Progenitor cell of endocrine pancreas (in vitro differentiated cells): ENCODE measurements at regions not wholly inside any gene's neighbourhood (a gene's known extent, or its start where the extent isn't known, plus 50 kb on each side); places are given as distances from the start of the nearest gene placed in this dataset.
"Not testable (repeated sequence)": the region's sequence is repeated elsewhere in the genome, so short reads cannot be mapped to it uniquely, and the experiment has no call there.

Experiments
- DNase-seq: peaks from one replicate; pipeline ENCODE4 v3.0.0; 2021; ENCODE audit warnings: low spot score; ENCODE audit not compliant: unreplicated experiment
- H3K27ac Mint-ChIP-seq: 2 replicates; pipeline ENCODE4 v1.8.0; 2021; ENCODE audit warnings: mild to moderate bottlenecking, moderate library complexity, mixed read lengths
- H3K27me3 Mint-ChIP-seq: 2 replicates; pipeline ENCODE4 v1.8.0; 2021; ENCODE audit warnings: mixed read lengths
- H3K36me3 Mint-ChIP-seq: 2 replicates; pipeline ENCODE4 v1.8.0; 2022; ENCODE audit warnings: mixed read lengths; ENCODE audit not compliant: insufficient read depth
- H3K4me1 Mint-ChIP-seq: 2 replicates; pipeline ENCODE4 v1.8.0; 2021; ENCODE audit warnings: low read depth, mixed read lengths
- H3K4me3 Mint-ChIP-seq: 2 replicates; pipeline ENCODE4 v1.8.0; 2021; ENCODE audit warnings: low read depth, mild to moderate bottlenecking, moderate library complexity, mixed read lengths
- H3K9me3 Mint-ChIP-seq: 2 replicates; pipeline ENCODE4 v1.8.0; 2021; ENCODE audit warnings: low read depth, mixed read lengths
- TF ChIP-seq, protein P1 (sequence below): fragments of 200-600 bp; sonication (generic); IDR thresholded peaks from one replicate; pipeline ENCODE4 v1.5.0; 2021; ENCODE audit warnings: antibody characterized with exemption, mild to moderate bottlenecking; ENCODE audit not compliant: unreplicated experiment

DNA sequence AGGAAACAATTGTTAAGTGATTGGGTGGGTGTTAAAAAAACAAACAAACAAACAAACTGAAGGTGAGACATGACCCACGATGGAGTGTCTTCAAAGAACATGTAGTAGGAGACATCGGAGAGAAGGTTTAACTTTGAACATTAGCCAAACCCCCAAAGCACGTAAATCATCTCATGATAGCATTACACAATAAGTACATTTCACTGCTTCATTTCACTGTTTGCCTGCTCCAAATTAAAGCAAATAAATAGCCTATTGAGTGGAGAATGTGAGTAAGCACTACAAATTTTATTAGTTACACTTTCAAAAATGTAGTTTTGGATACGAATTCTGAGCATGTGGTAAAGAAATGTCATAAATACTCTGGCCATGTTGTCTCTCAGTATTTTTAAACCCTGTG is 287.0 kb downstream of the SI start:
- Mint-ChIP-seq H3K27ac (no peak overlapping the region), H3K27me3 (no peaks in the 10 kb centered on the region), H3K4me3 (no peak overlapping the region), H3K4me1 (no peaks in the 10 kb centered on the region), H3K36me3 (no peaks in the 10 kb centered on the region), H3K9me3 (no peaks in the 10 kb centered on the region)
- TF ChIP-seq, protein P1, sequence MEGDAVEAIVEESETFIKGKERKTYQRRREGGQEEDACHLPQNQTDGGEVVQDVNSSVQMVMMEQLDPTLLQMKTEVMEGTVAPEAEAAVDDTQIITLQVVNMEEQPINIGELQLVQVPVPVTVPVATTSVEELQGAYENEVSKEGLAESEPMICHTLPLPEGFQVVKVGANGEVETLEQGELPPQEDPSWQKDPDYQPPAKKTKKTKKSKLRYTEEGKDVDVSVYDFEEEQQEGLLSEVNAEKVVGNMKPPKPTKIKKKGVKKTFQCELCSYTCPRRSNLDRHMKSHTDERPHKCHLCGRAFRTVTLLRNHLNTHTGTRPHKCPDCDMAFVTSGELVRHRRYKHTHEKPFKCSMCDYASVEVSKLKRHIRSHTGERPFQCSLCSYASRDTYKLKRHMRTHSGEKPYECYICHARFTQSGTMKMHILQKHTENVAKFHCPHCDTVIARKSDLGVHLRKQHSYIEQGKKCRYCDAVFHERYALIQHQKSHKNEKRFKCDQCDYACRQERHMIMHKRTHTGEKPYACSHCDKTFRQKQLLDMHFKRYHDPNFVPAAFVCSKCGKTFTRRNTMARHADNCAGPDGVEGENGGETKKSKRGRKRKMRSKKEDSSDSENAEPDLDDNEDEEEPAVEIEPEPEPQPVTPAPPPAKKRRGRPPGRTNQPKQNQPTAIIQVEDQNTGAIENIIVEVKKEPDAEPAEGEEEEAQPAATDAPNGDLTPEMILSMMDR: no peak
- no peak for DNase-seq

DNA sequence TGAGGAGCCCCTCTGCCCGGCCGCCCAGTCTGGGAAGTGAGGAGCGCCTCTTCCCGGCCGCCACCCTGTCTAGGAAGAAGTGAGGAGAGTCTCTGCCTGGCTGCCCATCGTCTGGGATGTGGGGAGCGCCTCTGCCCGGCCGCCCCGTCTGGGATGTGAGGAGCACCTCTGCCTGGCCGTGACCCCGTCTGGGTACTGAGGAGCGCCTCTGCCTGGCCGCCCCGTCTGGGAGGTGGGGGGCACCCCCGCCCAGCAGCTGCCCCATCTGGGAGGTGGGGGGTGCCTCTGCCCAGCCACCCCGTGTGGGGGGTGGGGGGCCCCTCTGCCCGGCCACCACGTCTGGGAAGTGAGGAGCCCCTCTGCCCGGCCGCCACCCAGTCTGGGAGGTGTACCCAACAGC is 293.9 kb downstream of the SI start:
- H3K36me3 Mint-ChIP-seq, H3K9me3 Mint-ChIP-seq, H3K27me3 Mint-ChIP-seq, DNase-seq, H3K4me3 Mint-ChIP-seq, H3K27ac Mint-ChIP-seq, H3K4me1 Mint-ChIP-seq: not testable (repeated sequence)

DNA sequence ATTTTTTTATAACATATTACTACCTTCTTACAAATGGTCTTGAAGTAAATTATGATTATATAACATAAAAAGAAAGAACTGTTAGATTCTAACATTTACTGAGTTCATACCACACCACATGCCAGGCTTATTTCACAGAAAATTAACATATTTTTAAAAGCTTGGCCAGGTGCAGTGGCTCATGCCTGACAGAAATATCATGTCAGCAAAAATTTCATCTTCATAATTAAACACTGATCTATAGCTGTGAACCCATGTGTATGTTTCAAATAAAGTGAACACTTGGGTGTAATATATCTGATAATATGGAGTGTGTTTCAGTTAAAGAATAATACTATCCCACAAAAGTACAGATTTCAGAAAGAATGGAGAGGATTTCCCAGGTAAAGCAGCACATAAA is 296.5 kb downstream of the SI start:
- no peaks in the 10 kb centered on the region for H3K27me3 Mint-ChIP-seq
- no peak for DNase-seq
- no peak overlapping the region for H3K4me3 Mint-ChIP-seq
- H3K27ac Mint-ChIP-seq: no peak overlapping the region
- peaks cover 5% of the 10 kb centered on the region for H3K9me3 Mint-ChIP-seq
- H3K4me1 Mint-ChIP-seq: no peaks in the 10 kb centered on the region
- TF ChIP-seq, protein P1: no peak
- no peaks in the 10 kb centered on the region for H3K36me3 Mint-ChIP-seq

DNA sequence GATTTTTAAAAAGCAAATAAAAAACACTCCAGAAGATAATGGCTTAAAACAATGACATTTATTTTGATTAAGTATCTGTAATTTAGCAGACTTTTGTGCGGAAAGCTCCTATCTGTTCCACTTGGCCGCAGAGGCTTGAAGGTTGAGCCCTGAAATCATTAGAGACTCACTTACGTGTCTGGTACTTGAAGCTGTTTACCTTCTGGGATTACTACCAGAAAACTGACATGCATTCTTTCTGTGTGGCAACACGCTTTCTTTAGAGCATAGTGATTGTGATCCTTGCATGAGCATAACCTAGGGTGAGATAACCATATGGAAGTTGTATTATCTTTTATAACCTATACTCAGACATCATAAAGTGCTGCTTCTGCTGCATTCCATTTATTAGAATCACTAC is 298.5 kb downstream of the SI start:
- Mint-ChIP-seq H3K36me3 (no peaks in the 10 kb centered on the region), H3K4me1 (no peaks in the 10 kb centered on the region), H3K27me3 (no peaks in the 10 kb centered on the region), H3K9me3 (peaks cover 8% of the 10 kb centered on the region), H3K27ac (no peak overlapping the region), H3K4me3 (no peak overlapping the region)
- TF ChIP-seq, protein P1: no peak
- no peak for DNase-seq

DNA sequence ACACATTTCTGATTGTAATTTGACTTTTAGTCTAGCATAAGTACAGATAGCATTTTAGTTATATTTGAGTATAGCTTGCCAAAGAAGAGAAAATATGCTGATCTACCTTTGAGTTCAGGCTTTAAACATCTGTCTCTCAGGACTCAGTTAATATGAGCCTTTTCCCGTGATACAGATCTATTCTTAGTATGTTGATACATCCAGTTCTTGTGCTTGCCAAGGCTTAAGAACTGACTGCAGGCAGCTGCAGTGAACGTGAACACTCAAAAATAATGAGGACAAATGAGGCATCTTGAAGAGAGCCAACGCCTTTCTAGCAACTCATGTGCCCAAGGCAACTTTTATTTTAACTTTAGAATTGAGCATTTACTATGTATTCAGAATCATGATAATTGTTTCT is 325.5 kb downstream of the SI start:
- H3K4me1 Mint-ChIP-seq: no peaks in the 10 kb centered on the region
- H3K27me3 Mint-ChIP-seq: no peaks in the 10 kb centered on the region
- H3K27ac Mint-ChIP-seq: no peak overlapping the region
- no peaks in the 10 kb centered on the region for H3K9me3 Mint-ChIP-seq
- no peak for DNase-seq
- no peaks in the 10 kb centered on the region for H3K36me3 Mint-ChIP-seq
- TF ChIP-seq, protein P1: no peak
- H3K4me3 Mint-ChIP-seq: no peak overlapping the region

DNA sequence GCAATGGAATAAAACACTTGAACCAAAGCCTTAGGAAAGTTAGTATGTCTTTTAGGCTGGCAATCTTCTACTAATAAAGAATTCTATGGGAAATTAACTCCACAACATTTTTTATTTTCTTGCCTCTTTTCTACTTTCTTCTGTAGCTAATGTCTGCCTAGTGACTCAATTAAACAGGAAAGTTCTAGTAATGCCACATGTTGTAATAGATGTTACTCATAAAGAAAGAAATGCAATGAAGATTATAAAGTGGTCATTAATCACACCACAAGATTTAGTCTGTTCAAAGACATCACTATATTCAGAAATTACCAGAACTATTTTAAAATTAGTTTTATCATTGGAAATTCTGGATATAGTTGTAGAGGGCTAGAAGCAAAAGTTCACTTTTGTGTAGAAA is 329.7 kb downstream of the SI start:
- H3K27me3 Mint-ChIP-seq: no peaks in the 10 kb centered on the region
- H3K9me3 Mint-ChIP-seq: no peaks in the 10 kb centered on the region
- no peak overlapping the region for H3K27ac Mint-ChIP-seq
- H3K4me3 Mint-ChIP-seq: no peak overlapping the region
- no peaks in the 10 kb centered on the region for H3K36me3 Mint-ChIP-seq
- no peaks in the 10 kb centered on the region for H3K4me1 Mint-ChIP-seq
- TF ChIP-seq, protein P1: no peak
- no peak for DNase-seq
